HUDEP-2 (cell line): ENCODE measurements at regions not wholly inside any gene's neighbourhood (a gene's known extent, or its start where the extent isn't known, plus 50 kb on each side); places are given as distances from the start of the nearest gene placed in this dataset.
"Not testable (repeated sequence)": the region's sequence is repeated elsewhere in the genome, so short reads cannot be mapped to it uniquely, and the experiment has no call there.

Experiments
- DNase-seq, 76 experiments: peaks; one replicate each; lab custom pipeline; 2025; ENCODE audit not compliant: unreplicated experiment in 76 of 76; lab: John Stamatoyannopoulos, UW

DNA sequence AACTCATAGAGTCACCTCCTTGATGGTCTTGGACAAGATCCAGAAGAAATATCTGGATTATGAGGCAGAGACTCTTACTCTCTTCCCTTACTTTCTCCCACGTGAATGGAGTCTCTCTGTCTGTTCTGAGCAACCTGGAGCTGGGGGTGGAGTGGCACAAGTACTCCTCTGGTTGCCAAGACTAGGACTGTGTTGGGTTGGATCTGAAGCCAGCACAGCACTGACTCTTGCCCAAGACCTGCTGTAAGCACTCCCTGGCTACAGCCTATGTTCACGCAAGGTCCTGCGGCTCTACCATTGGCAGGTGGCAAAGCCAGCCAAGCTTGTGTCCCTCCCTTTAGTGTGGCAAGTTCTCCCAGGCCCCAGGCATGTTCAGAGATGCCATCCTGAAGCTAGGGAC, 488.2 kb upstream of the NRG3 start:
- no peak for DNase-seq

DNA sequence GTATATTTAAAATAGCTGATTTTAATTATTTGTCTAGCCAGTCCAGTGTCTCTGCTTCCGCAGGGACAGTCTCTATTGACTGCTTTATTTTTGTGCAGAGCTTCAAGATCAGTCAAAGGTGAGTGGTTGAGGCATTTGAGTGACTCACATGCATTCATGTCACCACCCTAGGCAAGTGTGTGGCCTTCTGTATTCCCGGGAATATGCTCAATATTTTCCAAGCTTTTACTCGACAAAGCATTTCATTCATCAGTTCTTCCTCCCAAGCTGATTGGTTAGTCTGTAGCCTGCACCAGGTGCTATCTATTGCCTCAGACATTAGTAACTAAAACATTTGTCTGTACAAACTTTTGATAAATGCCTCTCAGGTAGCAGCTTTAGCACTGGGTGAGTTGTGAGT, 471.5 kb upstream of the NRG3 start:
- DNase-seq = no peak

DNA sequence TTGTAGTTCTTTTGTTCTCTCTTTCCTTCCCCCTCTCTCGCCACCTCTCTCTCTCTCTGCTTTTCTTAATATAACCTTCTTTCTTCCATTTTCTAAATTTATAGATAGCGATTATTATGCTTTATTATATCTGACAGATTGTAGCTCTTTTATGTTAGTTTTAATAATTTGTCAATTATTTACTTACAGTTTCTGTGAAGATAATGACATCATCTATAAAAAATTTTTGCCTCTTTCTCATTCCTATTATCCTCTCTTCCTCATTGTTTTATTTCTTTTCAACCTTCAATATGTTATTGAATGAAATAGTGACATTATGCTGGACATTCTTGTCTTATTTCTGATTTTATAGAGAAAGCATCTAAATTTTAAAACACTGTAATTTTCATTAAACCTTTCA, 469.6 kb upstream of the NRG3 start:
- no peak for DNase-seq

DNA sequence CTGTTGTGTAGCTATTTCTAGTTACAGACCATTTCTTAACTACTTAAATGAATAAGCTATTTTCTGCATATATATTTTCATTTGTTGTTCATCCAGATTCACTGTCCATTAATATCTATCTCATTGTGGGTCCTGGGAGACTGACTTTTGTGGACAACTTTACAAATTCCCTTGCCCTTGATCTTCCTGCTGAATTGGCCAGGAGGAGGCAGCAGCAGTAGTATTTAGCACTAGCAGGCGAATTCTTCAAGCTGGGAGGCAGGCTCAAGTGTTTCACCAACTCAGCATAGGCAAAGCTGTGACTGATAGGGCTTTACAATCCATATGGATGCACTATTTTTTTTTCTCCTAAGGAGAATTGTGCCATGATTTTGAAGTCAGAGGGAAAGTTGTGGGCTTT, 461.0 kb upstream of the NRG3 start:
- DNase-seq = no peak

DNA sequence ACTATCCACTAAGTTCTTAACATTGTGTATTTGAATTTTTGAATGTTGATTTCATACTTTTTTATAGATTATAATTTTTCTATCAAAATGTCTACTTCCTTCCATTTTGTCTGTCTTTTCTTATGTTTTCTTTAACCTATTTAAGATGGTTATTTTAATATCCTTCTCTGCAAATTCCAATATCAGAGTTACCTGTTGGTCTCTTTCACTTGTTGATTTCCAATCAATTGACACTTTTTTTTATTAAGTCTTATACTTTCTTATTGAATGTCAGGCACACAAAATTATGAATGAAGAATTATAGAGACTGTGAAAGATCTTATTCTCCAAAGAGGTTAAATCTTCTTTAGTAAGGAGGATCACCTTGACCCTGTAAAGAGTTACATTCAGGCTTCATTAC, 448.3 kb upstream of the NRG3 start:
- no peak for DNase-seq

DNA sequence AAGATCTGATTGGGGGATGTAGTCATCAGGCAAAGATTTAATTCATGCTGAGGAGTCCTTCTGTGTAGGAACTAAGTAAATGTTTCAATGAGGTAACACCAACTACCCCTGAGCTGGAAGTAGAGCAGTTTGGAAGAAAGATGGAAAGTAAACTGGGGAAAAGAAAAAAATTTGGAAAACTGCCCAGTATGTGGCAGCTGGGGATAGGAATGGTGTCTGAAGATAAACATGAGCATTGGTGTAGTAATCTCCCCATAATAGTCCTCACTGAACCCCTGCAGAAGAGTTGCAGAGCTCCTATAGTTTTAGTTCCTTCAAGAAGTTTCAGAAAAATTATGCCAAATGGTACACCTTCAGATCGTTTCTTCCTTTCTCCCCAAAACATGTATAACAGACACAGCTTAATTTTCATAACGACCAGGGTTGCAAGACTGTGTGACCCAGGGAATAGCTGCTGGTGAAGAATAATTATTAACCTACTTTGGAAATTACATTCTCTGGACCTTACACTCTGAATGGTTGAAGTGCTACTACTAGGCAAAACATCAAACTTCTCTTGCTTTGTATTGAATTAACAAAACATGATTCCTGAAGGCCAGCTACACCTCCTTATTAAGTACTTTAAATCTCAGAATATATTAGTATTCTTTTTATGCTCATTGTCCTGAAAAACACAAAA, 446.4 kb upstream of the NRG3 start:
- no peak for DNase-seq

DNA sequence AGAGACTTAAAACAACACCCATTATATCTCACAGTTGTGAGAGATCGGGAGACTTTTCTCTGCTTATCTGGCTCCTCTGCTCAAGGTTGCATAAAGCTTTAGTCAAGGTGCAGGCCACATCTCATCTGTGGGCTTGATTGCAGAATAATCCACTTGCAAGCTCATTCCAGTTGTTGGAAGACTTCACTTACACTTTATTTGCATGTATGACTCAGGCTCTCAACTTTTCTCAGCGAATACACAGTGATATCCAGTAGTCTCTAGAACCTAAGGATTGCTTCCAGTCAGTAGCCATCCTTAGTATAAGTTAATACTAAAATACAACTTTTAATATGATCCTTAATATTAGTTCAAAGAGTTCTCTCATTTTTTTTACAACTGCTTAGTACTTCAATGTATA, 435.5 kb upstream of the NRG3 start:
- no peak for DNase-seq

DNA sequence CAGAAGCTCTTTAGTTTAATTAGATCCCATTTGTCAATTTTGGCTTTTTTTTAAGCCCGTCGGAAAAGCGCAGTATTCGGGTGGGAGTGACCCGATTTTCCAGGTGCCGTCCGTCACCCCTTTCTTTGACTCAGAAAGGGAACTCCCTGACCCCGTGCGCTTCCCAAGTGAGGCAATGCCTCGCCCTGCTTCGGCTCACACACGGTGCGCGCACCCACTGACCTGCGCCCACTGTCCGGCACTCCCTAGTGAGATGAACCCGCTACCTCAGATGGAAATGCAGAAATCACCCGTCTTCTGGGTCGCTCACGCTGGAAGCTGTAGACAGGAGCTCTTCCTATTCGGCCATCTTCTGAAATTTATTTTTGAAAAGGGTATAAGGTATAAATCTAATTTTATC, 433.4 kb upstream of the NRG3 start:
- DNase-seq = not testable (repeated sequence)

DNA sequence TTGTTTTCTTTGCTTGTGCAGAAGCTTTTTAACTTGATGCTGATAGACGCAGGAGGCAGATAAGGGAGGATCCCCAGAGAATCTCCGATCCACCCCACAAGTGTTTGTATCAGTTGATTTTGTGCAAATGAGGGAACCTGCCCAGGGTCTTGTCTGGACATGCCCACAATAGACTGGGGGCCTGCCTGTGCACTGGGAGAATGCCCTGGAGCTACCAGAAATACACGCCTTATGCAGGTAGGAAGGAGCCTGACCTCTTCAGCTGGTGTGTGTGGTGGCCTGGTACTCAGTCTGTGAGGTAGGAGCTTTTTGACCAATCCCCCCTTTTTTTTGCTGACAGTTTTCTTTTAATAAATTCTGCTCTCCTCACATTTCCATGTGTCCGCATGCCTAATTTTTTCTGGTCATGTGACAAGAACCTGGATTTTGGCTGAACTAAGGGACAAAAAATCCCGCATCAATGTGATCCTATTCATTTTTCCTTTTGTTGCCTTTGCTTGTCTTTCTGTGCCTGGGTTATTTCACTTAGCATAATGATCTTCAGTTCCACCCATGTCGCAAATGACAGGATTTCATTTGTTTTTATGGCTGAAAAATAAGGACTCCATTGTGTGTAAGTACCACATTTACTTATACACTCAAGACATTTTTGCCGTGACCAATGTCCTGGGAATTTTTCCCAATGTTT, 430.6 kb upstream of the NRG3 start:
- no peak for DNase-seq

DNA sequence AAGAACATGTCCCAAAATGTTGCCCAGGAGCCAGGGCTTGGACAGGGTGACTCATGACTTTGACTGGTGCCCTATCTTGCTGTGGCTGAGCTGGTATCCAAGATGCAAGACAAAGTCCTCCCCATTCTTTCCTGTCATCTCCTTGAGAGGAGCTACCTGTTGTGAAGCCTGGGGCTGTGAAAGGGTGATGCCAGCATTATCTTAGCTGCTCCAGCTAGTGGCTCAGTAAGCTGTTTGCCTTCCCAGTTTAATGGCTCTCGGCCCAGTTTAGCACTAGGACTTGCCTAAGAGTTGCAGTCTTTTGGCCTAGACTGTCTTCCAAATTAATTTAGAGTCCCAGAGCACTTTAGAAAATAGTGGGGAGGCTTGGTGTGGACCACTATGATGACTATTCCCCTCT, 424.3 kb upstream of the NRG3 start:
- DNase-seq = no peak

DNA sequence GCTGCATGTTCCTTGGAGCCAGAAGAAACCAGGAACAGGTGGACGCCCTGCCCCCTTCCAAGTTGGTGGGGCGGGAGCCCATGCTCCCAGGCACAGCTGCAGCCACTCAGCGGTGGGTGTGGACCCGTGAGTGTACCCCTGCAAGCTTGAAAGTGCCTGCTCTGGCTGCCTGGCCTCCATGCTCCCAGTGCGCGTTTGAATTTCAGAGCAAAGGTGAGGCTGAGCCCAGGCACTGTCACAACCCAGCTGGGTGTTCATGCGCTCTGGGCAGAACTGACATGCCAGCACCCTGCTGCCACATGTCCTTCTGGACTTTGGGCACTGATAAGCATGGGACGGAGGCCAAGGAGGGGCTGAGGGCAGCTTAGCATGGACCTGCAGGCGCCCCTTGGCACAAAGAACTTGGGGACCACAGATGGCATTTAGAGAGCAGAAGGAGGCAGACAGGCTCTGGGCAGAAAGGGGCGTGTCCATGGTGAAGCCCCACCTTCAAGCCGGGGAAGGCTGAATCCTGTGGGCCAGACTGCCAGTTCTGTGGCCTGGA, 402.0 kb upstream of the NRG3 start:
- DNase-seq = no peak

DNA sequence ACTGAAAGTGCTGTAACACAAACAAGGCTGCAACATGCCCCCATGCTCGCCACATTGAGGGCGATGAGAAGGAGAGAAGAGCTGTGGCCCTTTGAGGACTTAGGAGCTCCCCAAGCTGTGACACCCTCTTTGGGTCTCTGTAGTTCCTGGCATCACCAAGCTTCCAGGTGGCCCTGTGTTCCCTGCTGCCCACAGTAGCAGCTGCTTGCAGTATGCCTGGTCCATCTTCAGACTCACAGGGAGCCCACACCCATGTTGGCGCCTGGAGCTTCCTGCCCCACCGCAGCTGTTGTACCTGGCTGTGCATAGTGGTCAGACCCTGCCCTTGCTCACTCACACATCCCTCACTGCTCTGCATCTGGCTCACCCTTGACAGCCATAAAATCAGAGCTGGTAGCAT, 401.2 kb upstream of the NRG3 start:
- DNase-seq = no peak

DNA sequence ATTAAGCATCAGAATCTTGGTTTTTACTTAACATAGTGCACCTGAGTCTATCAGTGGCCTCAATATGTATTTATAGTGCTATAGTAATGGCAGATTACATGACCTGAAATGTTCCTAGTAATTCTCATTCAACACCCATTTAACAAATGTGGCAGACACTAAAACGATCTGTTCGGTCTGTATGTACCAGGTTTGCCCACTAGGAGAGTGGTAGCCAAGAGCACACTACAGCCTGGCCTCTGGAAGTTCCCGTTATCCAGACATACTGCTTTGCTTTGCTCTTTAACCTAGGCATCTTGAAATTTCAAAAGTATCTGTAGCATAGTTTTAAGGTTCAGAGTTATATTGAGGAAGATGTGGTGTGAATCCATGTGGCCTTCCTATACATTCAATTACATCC, 395.7 kb upstream of the NRG3 start:
- no peak for DNase-seq

DNA sequence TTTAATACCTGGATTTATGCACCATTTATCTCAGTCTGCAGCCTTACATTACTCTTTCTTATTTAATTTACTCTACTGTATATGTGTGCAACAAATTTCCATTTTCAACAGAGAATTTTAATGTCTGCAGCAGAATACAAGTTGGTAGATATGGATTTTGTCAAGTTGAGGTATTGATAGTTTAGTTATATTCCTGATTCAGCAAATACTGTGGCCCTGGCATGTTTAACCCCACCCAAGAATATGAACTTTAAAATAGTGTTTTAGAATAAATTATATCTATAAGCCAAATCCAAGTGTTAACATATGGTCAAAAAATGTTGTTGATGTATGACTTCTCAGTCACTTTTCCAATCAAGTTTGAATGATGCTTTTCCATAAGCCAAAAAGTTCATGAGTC, 378.4 kb upstream of the NRG3 start:
- no peak for DNase-seq

DNA sequence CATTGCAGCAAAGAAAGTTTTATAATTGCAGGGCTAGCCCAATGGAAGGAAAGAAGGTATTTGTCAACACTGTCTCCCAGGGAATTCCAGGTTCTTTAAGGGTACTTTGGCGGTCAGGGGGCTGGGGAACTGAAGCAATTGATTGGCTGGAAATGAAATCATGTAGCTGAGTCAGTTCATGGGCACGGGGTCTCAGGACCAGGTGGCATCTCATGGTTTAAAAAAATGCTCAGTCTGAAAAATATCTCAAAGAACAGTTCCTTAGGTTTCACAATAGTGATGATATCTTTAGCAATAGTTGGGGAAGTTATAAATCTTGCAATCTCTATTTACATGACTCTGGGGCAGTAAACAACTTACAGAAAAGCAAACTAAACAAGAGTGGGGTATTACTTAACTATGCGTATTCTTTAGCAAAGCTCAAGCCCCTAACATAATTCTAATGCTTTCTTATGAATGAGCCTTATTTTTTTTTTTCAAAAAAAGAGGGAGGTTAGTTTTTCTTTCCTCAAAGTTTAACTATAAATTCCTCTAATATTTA, 376.9 kb upstream of the NRG3 start:
- DNase-seq = no peak

DNA sequence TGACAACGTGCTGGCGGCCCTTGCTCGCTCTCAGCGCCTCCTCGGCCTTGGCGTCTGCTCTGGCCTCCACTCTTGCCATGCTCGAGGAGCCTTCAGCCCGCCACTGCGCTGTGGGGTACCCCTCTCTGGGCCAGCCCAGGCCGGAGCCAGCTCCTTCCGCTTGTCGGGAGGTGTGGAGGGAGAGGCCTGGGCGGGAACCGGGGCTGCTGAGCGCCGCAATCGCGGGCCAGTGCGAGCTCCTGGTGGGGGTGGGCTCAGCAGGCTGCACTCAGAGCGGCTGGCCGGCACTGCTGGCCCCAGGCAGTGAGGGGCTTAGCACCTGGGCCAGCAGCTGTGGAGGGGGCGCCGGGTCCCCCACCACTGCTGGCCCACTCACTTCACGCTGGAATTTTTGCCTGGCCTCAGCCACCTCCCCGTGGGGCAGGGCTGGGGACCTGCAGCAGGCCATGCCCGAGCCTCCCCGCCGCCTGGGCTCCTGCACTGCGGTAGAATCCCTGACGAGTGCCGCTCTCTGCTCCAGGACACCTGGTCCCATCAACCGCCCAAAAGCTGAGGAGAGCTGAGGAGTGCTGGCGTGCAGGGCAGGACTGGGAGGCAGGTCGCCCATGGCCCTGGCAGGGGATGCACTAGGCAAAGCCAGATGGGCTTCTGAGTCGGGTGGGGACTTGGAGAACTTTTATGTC, 372.2 kb upstream of the NRG3 start:
- DNase-seq = no peak

DNA sequence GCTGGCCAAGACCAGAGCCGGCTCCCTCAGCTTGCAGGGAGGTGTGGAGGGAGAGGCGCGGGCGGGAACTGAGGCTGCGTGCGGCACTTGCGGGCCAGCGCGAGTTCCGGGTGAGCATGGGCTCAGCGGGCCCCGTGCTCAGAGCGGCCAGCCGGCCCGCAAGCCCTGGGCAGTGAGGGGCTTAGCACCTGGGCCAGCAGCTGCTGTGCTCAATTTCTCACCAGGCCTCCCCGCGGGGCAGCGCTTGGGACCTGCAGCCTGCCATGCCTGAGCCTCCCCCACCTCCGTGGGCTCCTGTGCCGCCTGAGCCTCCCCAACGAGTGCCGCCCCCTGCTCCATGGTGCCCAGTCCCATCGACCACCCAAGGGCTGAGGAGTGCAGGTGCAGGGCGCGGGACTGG, 369.2 kb upstream of the NRG3 start:
- DNase-seq = not testable (repeated sequence)

DNA sequence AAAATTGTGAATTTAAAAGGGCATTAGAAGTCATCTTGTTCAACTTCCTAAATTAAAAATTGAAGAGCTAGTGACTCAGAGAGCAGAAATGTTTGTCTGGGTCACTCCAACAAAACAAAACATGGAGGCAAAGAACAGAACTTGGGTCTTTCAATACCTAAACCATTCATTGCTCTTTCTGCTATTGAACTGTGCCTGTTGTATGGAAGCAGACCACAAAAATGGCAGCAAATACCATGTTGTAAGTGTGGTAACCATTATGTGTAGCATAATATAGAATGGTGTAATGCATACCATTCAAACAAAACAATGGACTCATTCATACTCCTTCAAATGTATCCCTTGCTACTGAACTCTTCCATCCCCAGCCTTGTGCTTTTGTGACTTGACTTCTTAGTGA, 360.2 kb upstream of the NRG3 start:
- no peak for DNase-seq

DNA sequence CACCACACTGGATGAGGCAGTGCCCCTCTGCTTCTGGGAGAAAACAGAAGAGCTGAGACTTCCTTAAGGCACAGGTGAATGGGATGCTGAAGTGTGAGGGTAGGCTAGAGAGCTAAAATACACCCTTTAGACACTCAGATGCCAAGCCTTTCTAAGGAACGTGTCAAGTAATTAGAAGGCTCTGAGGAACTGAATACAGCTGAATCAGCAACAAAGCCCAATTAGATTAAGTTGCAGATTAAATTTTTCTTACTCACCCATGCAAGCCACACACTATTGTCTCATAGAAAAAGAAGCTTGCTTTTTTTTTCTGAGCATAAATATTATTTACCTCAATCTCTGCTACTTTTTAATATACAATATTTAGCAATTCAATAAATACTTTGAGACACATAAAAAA, 354.3 kb upstream of the NRG3 start:
- DNase-seq = no peak

DNA sequence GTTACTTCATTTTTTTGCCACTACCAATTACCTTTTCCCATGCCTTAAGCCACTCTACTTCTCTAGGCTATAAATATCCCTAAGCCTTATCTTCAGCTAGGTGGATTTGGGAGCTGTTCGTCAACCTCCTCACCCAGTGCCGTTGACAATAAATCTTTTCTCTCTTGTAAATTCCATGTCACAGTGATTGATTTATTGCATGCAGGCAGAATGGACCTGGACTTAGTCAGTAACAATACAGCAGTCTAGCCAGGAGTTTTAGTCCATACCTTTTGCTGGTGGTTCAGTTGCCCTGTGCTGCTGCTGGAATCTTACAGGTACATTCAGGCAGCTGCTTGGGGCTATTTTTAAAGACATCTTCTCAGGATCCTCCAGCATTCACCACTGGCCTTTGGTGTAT, 350.5 kb upstream of the NRG3 start:
- no peak for DNase-seq

DNA sequence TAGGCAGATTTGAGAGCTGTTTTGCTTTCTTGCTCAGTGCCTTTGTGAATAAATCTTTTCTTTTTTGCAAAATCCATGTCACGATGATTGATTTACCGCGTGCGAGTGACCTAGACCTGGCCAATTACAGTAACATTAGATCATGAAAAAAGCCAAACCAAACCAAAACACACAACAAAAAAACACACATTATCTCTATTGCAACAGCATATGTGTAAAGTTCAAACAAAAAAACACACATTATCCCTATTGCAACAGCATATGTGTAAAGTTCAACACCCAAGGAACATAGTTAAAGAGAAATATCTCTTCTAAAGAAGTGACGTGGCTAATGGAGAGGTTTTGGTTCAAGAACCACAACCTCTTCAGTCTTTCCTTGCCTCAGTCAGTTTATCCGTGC, 342.6 kb upstream of the NRG3 start:
- DNase-seq = no peak

DNA sequence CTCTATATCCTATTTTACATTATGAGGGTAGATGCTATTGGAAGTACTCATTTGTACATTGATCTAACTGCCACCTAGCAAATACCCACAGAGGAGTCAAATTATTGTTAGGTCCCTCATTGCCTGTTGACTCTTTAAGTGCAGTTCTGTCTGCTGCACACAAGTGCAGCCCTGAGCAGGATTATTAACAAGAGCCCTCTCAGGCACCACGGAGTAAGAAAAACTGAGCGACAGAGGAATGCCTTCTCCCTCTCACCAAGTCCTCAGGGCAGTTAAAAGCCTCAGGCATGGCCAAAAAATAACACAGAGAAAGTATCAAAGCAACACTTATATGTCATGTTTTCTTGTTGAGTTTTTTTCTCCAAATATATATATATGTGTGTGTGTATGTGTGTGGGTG, 340.0 kb upstream of the NRG3 start:
- no peak for DNase-seq
